ENCODE measurements at regions not wholly inside any gene's neighbourhood (a gene's known extent, or its start where the extent isn't known, plus 50 kb on each side); places are given as distances from the start of the nearest gene placed in this dataset.

- no peak for TF ChIP-seq CTCF (IDR thresholded peaks at IDR 0.05)
- intact Hi-C loops (cut with DNase I): no loop called here
- no peaks in the 10 kb centered on the region for H3K27me3 ChIP-seq
- H3K27ac ChIP-seq: no peak overlapping the region
- no peaks in the 10 kb centered on the region for H3K4me1 ChIP-seq
- no peaks in the 10 kb centered on the region for H3K9me3 ChIP-seq
- H3K4me3 ChIP-seq: no peak overlapping the region
- H3K9ac ChIP-seq (ENCODE audit: low read depth in 2 of 2, low read length in 2 of 2): no peak overlapping the region
- no peak for DNase-seq
- H3K36me3 ChIP-seq: no peaks in the 10 kb centered on the region
Measured at GRCh38 chr7:68384581-68384980, 1213.7 kb upstream of the AUTS2 start.

- no peaks in the 10 kb centered on the region for H3K4me1 ChIP-seq
- no peaks in the 10 kb centered on the region for H3K36me3 ChIP-seq
- no peak for DNase-seq
- no peak overlapping the region for H3K9ac ChIP-seq (ENCODE audit: low read depth in 2 of 2, low read length in 2 of 2)
- no peak for TF ChIP-seq CTCF (IDR thresholded peaks at IDR 0.05)
- H3K27me3 ChIP-seq: no peaks in the 10 kb centered on the region
- intact Hi-C loops (cut with DNase I): no loop called here
- no peak overlapping the region for H3K4me3 ChIP-seq
- no peak overlapping the region for H3K27ac ChIP-seq
- H3K9me3 ChIP-seq: no peaks in the 10 kb centered on the region
Measured at GRCh38 chr7:68393051-68393450, 1205.2 kb upstream of the AUTS2 start.

GRCh38 chr7:68394131-68394530 lies 1204.1 kb upstream of the AUTS2 start:
- H3K27me3 ChIP-seq: no peaks in the 10 kb centered on the region
- no peaks in the 10 kb centered on the region for H3K4me1 ChIP-seq
- intact Hi-C loops (cut with DNase I): no loop called here
- no peak overlapping the region for H3K4me3 ChIP-seq
- no peak overlapping the region for H3K27ac ChIP-seq
- no peak for DNase-seq
- H3K9me3 ChIP-seq: no peaks in the 10 kb centered on the region
- no peak for TF ChIP-seq CTCF (IDR thresholded peaks at IDR 0.05)
- H3K36me3 ChIP-seq: no peaks in the 10 kb centered on the region
- no peak overlapping the region for H3K9ac ChIP-seq (ENCODE audit: low read depth in 2 of 2, low read length in 2 of 2)

GRCh38 chr7:68399991-68400590 lies 1198.2 kb upstream of the AUTS2 start:
- Histone ChIP-seq H3K9me3 (no peaks in the 10 kb centered on the region), H3K36me3 (no peaks in the 10 kb centered on the region), H3K9ac (ENCODE audit: low read depth in 2 of 2, low read length in 2 of 2) (no peak overlapping the region), H3K27ac (no peak overlapping the region), H3K27me3 (no peaks in the 10 kb centered on the region), H3K4me1 (no peaks in the 10 kb centered on the region), H3K4me3 (no peak overlapping the region)
- intact Hi-C loops (cut with DNase I): no loop called here
- DNase-seq: no peak
- no peak for TF ChIP-seq CTCF (IDR thresholded peaks at IDR 0.05)

GRCh38 chr7:68400783-68401182 lies 1197.5 kb upstream of the AUTS2 start:
- H3K27ac ChIP-seq: no peak overlapping the region
- H3K27me3 ChIP-seq: no peaks in the 10 kb centered on the region
- DNase-seq: no peak
- H3K9ac ChIP-seq (ENCODE audit: low read depth in 2 of 2, low read length in 2 of 2): no peak overlapping the region
- no peaks in the 10 kb centered on the region for H3K9me3 ChIP-seq
- intact Hi-C loops (cut with DNase I): no loop called here
- no peaks in the 10 kb centered on the region for H3K4me1 ChIP-seq
- H3K36me3 ChIP-seq: no peaks in the 10 kb centered on the region
- no peak overlapping the region for H3K4me3 ChIP-seq
- TF ChIP-seq CTCF (IDR thresholded peaks at IDR 0.05): no peak

Measured in colonic mucosa (tissue), 4 donors.